Loucy (cell line): ENCODE measurements at regions not wholly inside any gene's neighbourhood (a gene's known extent, or its start where the extent isn't known, plus 50 kb on each side); places are given as distances from the start of the nearest gene placed in this dataset.

Source experiments
- H2AFZ ChIP-seq: fragments of 200-600 bp; sonication (generic); 2 replicates; pipeline ENCODE4 v1.6.0; 2016; ENCODE audit warnings: antibody characterized with exemption, mild to moderate bottlenecking, low read length, moderate library complexity
- H3F3A ChIP-seq: fragments of 200-600 bp; 2 replicates; pipeline ENCODE4 v1.6.0; 2016; ENCODE audit warnings: antibody characterized with exemption, low read depth, mild to moderate bottlenecking
- H3K27me3 ChIP-seq: fragments of 200-600 bp; sonication (generic); 2 replicates; pipeline ENCODE4 v1.6.1; 2014; ENCODE audit warnings: low read length, mild to moderate bottlenecking; ENCODE audit not compliant: insufficient read depth, poor library complexity, severe bottlenecking
- H3K36me3 ChIP-seq: fragments of 200-600 bp; sonication (generic); 2 replicates; pipeline ENCODE4 v1.6.1; 2016; ENCODE audit warnings: low read length; ENCODE audit not compliant: insufficient read depth
- H3K4me1 ChIP-seq: fragments of 200-600 bp; sonication (generic); 2 replicates; pipeline ENCODE4 v1.5.1; 2014; ENCODE audit warnings: low read length, mild to moderate bottlenecking; ENCODE audit not compliant: insufficient read depth, poor library complexity, severe bottlenecking
- H3K4me2 ChIP-seq: fragments of 200-600 bp; sonication (generic); 2 replicates; pipeline ENCODE4 v1.6.0; 2014; ENCODE audit warnings: antibody characterized with exemption, low read length, low read depth, mild to moderate bottlenecking; ENCODE audit not compliant: poor library complexity, severe bottlenecking
- H3K4me3 ChIP-seq: fragments of 200-600 bp; sonication (generic); 2 replicates; pipeline ENCODE4 v1.5.1; 2014; ENCODE audit warnings: low read length, mild to moderate bottlenecking, mixed read lengths; ENCODE audit not compliant: poor library complexity, severe bottlenecking
- H3K79me2 ChIP-seq: fragments of 200-600 bp; sonication (generic); 2 replicates; pipeline ENCODE4 v1.6.1; 2014; ENCODE audit warnings: low read length; ENCODE audit not compliant: insufficient read depth
- H3K9ac ChIP-seq: fragments of 200-600 bp; sonication (generic); 2 replicates; pipeline ENCODE4 v1.6.0; 2014; ENCODE audit warnings: mild to moderate bottlenecking, low read depth, low read length, moderate library complexity; ENCODE audit not compliant: poor library complexity, severe bottlenecking
- H3K9me2 ChIP-seq: fragments of 200-600 bp; sonication (generic); replicated peaks from 2 replicates; pipeline ENCODE4 v1.6.1; 2016; ENCODE audit warnings: low read depth, low read length, mixed read lengths
- H3K9me3 ChIP-seq: fragments of 200-600 bp; sonication (generic); 2 replicates; pipeline ENCODE4 v1.6.1; 2014; ENCODE audit warnings: mild to moderate bottlenecking, antibody characterized with exemption, low read length, low read depth; ENCODE audit not compliant: insufficient read depth
- H4K20me1 ChIP-seq: fragments of 200-600 bp; sonication (generic); 2 replicates; pipeline ENCODE4 v1.6.0; 2014; ENCODE audit warnings: antibody characterized with exemption, low read length, mild to moderate bottlenecking; ENCODE audit not compliant: insufficient read depth, poor library complexity, severe bottlenecking
- EZH2phosphoT487 ChIP-seq: fragments of 200-600 bp; IDR thresholded peaks from 2 replicates; pipeline ENCODE4 v1.6.1; 2018; ENCODE audit warnings: antibody characterized with exemption, mild to moderate bottlenecking, moderate library complexity, borderline replicate concordance
- TF ChIP-seq, protein P1 (sequence below): fragments of 200-600 bp; sonication (generic); conservative IDR thresholded peaks from 2 replicates; pipeline ENCODE4 v1.5.1; 2014; ENCODE audit warnings: mild to moderate bottlenecking, antibody characterized with exemption, low read length

DNA sequence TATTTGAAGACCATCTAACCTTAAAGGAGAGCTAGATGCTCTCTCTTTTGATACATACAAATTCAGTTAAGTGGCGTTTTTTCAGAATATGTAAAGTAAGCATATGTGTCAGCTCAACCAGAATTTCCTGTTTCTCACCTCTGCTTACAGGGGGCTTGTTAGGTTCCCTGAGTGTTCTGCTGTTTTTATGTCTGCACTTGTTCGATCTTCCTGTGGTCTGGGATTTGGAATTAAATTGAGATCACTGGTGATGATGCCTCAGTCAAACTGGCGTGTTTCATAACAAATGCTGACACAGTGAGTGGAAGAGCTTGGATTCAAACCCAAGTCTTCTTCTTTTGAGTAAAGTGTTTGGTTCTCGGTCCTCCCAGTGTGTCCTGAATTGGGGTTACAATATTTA lies 348.3 kb upstream of the AKR1E2 start:
- Histone ChIP-seq H3K4me2 (no peak overlapping the region), H3K9me3 (peaks cover 4% of the 10 kb centered on the region; the same call in 1 of the 2 replicates), H3F3A (no peaks in the 10 kb centered on the region), H2AFZ (no peak overlapping the region), H3K4me3 (no peak overlapping the region), H3K36me3 (no peaks in the 10 kb centered on the region), H3K27me3 (no peaks in the 10 kb centered on the region), H4K20me1 (no peaks in the 10 kb centered on the region), H3K9me2 (no peaks in the 10 kb centered on the region), H3K9ac (no peak overlapping the region), H3K79me2 (no peaks in the 10 kb centered on the region), H3K4me1 (no peaks in the 10 kb centered on the region)
- no peak for TF ChIP-seq EZH2phosphoT487
- TF ChIP-seq, protein P1, sequence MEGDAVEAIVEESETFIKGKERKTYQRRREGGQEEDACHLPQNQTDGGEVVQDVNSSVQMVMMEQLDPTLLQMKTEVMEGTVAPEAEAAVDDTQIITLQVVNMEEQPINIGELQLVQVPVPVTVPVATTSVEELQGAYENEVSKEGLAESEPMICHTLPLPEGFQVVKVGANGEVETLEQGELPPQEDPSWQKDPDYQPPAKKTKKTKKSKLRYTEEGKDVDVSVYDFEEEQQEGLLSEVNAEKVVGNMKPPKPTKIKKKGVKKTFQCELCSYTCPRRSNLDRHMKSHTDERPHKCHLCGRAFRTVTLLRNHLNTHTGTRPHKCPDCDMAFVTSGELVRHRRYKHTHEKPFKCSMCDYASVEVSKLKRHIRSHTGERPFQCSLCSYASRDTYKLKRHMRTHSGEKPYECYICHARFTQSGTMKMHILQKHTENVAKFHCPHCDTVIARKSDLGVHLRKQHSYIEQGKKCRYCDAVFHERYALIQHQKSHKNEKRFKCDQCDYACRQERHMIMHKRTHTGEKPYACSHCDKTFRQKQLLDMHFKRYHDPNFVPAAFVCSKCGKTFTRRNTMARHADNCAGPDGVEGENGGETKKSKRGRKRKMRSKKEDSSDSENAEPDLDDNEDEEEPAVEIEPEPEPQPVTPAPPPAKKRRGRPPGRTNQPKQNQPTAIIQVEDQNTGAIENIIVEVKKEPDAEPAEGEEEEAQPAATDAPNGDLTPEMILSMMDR = no peak

DNA sequence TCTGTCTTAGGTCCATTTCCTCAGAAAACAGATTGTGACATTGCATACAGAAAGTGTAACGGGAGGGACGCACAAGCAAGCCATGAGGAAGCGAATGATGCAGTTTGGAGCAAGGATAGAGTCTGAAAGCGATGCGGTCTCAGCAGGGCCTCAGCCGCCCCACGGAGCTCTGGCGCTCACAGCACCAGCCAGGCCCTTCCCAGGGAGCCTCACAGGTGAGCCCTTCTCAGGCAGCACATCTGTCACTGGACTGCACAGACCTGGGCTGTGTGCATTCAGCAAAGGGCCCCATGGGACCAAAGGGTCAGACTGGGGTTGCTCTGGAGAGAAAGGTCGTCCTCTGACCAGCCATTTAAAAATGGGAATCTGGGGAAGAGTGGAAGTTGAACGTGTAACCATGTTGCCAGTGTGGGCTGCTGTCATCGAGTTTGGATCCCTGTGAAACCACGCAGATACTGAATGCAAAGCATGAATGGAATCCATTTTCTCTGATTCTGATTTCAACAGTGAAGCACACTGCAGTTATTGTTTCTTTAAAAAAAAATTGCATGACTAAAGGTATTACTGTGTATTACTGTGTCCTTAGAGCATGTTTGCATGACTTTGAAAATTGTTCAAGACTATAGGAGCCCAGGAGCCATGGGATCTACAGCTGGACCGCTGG lies 350.0 kb upstream of the AKR1E2 start:
- H3K9ac ChIP-seq = no peak overlapping the region
- no peaks in the 10 kb centered on the region for H3F3A ChIP-seq
- H3K4me1 ChIP-seq = no peaks in the 10 kb centered on the region
- no peaks in the 10 kb centered on the region for H3K27me3 ChIP-seq
- H3K9me2 ChIP-seq = no peaks in the 10 kb centered on the region
- no peak overlapping the region for H3K4me2 ChIP-seq
- H3K4me3 ChIP-seq = no peak overlapping the region
- no peaks in the 10 kb centered on the region for H3K36me3 ChIP-seq
- no peak overlapping the region for H2AFZ ChIP-seq
- H3K9me3 ChIP-seq = no peaks in the 10 kb centered on the region
- H3K79me2 ChIP-seq = no peaks in the 10 kb centered on the region
- H4K20me1 ChIP-seq = no peaks in the 10 kb centered on the region
- TF ChIP-seq, protein P1 = no peak
- TF ChIP-seq EZH2phosphoT487 = no peak

DNA sequence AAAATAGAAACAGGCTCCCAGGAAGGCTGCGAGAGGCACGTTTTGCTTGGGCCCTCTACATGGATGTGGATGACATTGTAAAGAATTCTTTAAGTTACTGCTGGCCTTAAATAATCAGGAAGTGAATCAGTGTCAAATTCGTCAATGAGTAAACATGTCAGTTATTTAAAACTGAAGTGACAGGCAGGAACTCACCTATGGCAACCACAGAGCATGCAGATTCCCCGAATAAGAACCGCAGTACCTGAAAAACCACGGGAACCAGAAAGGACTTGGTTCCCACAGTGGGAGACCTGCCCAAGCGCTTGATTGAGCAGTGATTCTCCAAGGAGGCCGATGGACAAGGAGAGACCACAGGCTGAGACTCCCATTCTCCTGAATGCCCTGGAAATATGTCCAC lies 351.2 kb upstream of the AKR1E2 start:
- no peak for TF ChIP-seq EZH2phosphoT487
- TF ChIP-seq, protein P1 = no peak

More for the DNA sequence above, 351.2 kb upstream of the AKR1E2 start:
- no peak overlapping the region for H3K4me2 ChIP-seq
- H3K9me3 ChIP-seq = no peaks in the 10 kb centered on the region
- H3K9ac ChIP-seq = no peak overlapping the region
- H3F3A ChIP-seq = no peaks in the 10 kb centered on the region
- H4K20me1 ChIP-seq = no peaks in the 10 kb centered on the region
- no peaks in the 10 kb centered on the region for H3K4me1 ChIP-seq
- no peaks in the 10 kb centered on the region for H3K9me2 ChIP-seq
- no peaks in the 10 kb centered on the region for H3K36me3 ChIP-seq
- no peaks in the 10 kb centered on the region for H3K27me3 ChIP-seq
- no peak overlapping the region for H2AFZ ChIP-seq
- H3K79me2 ChIP-seq = no peaks in the 10 kb centered on the region
- H3K4me3 ChIP-seq = no peak overlapping the region
